ENCODE measurements at regions not wholly inside any gene's neighbourhood (a gene's known extent, or its start where the extent isn't known, plus 50 kb on each side); places are given as distances from the start of the nearest gene placed in this dataset.

GRCh38 chr4:127311924-127312323, 320.8 kb upstream of the INTU start:
- CTCF ChIA-PET: no interaction called here
- DNase-seq (ENCODE audit: low spot score) (no peak), ATAC-seq (no peak)
- H3K27ac Mint-ChIP-seq: no peak overlapping the region
- TF ChIP-seq ETV6 (CRISPR knock-in tag; IDR thresholded peaks at IDR 0.05) (no peak), MXD4 (CRISPR knock-in tag; IDR thresholded peaks at IDR 0.05; ENCODE audit: borderline replicate concordance) (no peak), USF1 (CRISPR knock-in tag; IDR thresholded peaks at IDR 0.05) (no peak), ZNF138 (CRISPR knock-in tag; conservative IDR thresholded peaks at IDR 0.05) (no peak), ZNF416 (CRISPR knock-in tag; IDR thresholded peaks at IDR 0.05) (no peak), OVOL2 (CRISPR knock-in tag; IDR thresholded peaks at IDR 0.05; ENCODE audit: borderline replicate concordance) (no peak), SMAD3 (CRISPR knock-in tag; IDR thresholded peaks at IDR 0.05; ENCODE audit: borderline replicate concordance) (no peak)
- peaks cover 14% of the 10 kb centered on the region for H3K27me3 Mint-ChIP-seq (ENCODE audit: low read depth)
- peaks cover 11% of the 10 kb centered on the region for H3K4me1 Mint-ChIP-seq
- POLR2A ChIA-PET: no interaction called here
- peaks cover 42% of the 10 kb centered on the region for H3K9me3 Mint-ChIP-seq
- no peak overlapping the region for H3K4me3 Mint-ChIP-seq
- peaks cover 19% of the 10 kb centered on the region for H3K36me3 Mint-ChIP-seq

GRCh38 chr4:127313767-127314166, 319.0 kb upstream of the INTU start:
- no peak for ATAC-seq
- H3K4me1 Mint-ChIP-seq: peaks cover 11% of the 10 kb centered on the region
- no peak overlapping the region for H3K27ac Mint-ChIP-seq
- ChIA-PET CTCF (no interaction called here), POLR2A (no interaction called here)
- peaks cover 45% of the 10 kb centered on the region for H3K9me3 Mint-ChIP-seq
- TF ChIP-seq CBFB (CRISPR knock-in tag; IDR thresholded peaks at IDR 0.05; ENCODE audit: low read depth): no peak
- TF ChIP-seq CDX4 (CRISPR knock-in tag; IDR thresholded peaks at IDR 0.05; ENCODE audit: borderline replicate concordance): no peak
- TF ChIP-seq FOXK1 (CRISPR knock-in tag; IDR thresholded peaks at IDR 0.05): no peak
- peaks cover 30% of the 10 kb centered on the region for H3K27me3 Mint-ChIP-seq (ENCODE audit: low read depth)
- peaks cover 19% of the 10 kb centered on the region for H3K36me3 Mint-ChIP-seq
- H3K4me3 Mint-ChIP-seq: no peak overlapping the region
- DNase-seq (ENCODE audit: low spot score): no peak

- Mint-ChIP-seq H3K36me3 (peaks cover 26% of the 10 kb centered on the region), H3K9me3 (peaks cover 43% of the 10 kb centered on the region), H3K27ac (no peak overlapping the region), H3K4me1 (no peaks in the 10 kb centered on the region), H3K4me3 (no peak overlapping the region), H3K27me3 (ENCODE audit: low read depth) (peaks cover 11% of the 10 kb centered on the region)
- ChIA-PET CTCF (no interaction called here), POLR2A (no interaction called here)
- ATAC-seq: no peak
- DNase-seq (ENCODE audit: low spot score): no peak
- TF ChIP-seq GTF2I (CRISPR knock-in tag; conservative IDR thresholded peaks at IDR 0.05) (no peak), ZBTB21 (CRISPR knock-in tag; IDR thresholded peaks at IDR 0.05; ENCODE audit: borderline replicate concordance) (no peak), ZMAT4 (CRISPR knock-in tag; IDR thresholded peaks at IDR 0.05) (no peak), MYBL2 (CRISPR knock-in tag; IDR thresholded peaks at IDR 0.05) (no peak), NFYB (CRISPR knock-in tag; conservative IDR thresholded peaks at IDR 0.05; ENCODE audit: low read depth) (no peak), ZNF671 (CRISPR knock-in tag; IDR thresholded peaks at IDR 0.05) (no peak), ZNF121 (CRISPR knock-in tag; IDR thresholded peaks at IDR 0.05) (no peak), FOXP4 (CRISPR knock-in tag; IDR thresholded peaks at IDR 0.05) (no peak), ZBTB43 (CRISPR knock-in tag; IDR thresholded peaks at IDR 0.05) (no peak), ZNF219 (CRISPR knock-in tag; IDR thresholded peaks at IDR 0.05; ENCODE audit: borderline replicate concordance) (no peak), AFF4 (CRISPR knock-in tag; IDR thresholded peaks at IDR 0.05; ENCODE audit: borderline replicate concordance) (no peak), IRF1 (CRISPR knock-in tag; IDR thresholded peaks at IDR 0.05) (no peak), CREM (CRISPR knock-in tag; IDR thresholded peaks at IDR 0.05) (no peak)
These were observed 305.3 kb upstream of the INTU start for GRCh38 chr4:127327491-127327890.
